ENCODE measurements at regions not wholly inside any gene's neighbourhood (a gene's known extent, or its start where the extent isn't known, plus 50 kb on each side); places are given as distances from the start of the nearest gene placed in this dataset.

DNA sequence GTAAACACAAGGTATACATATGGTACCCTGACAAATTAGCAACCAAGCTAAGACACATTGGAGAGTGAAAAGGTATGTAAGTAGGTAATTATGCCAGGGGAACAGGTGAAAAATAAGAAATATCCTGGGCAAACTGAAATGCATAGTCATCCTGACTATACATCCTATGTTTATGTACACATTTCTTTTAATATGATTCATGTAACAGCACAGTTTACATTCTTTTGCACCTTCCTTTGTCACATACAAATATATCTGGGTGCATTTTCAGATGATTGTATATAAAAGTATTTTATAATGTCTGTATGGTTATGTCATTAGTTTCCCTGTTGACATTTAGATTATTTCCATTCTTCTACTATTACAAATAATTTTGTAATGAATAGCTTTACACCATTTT, 1146.9 kb downstream of the EFNA5 start:
- no peak overlapping the region for H3T11ph ChIP-seq (ENCODE audit: low read length)
- H3K9me3 ChIP-seq (ENCODE audit: control insufficient read depth, low read depth, low read length): no peaks in the 10 kb centered on the region
- DNase-seq: no peak
- no peak overlapping the region for H2AK5ac ChIP-seq (ENCODE audit: insufficient read length, low read length)
- H3K14ac ChIP-seq (ENCODE audit: insufficient read depth, low read length): no peak overlapping the region
- H3K23ac ChIP-seq (ENCODE audit: insufficient read length, low read depth, low read length): no peak overlapping the region
- H3K27me3 ChIP-seq (ENCODE audit: insufficient read depth, low read length): no peaks in the 10 kb centered on the region
- H3K23me2 ChIP-seq (ENCODE audit: insufficient read length, low read depth, low read length, poor library complexity, severe bottlenecking): no peaks in the 10 kb centered on the region
- no peak overlapping the region for H3K4ac ChIP-seq (ENCODE audit: low read depth, low read length)
- H2BK20ac ChIP-seq (ENCODE audit: low read depth, low read length, poor library complexity, severe bottlenecking): no peak overlapping the region
- Mint-ChIP-seq H3K9me3 (no peaks in the 10 kb centered on the region), H3K27me3 (ENCODE audit: low read depth) (no peaks in the 10 kb centered on the region), H3K36me3 (ENCODE audit: insufficient read depth in 1 of 3, low read depth in 3 of 3) (no peaks in the 10 kb centered on the region), H3K27ac (no peak overlapping the region), H3K4me3 (no peak overlapping the region), H3K4me1 (no peaks in the 10 kb centered on the region; a peak in 2 of 4 replicates)
- H3K79me2 ChIP-seq (ENCODE audit: insufficient read depth, low read length): no peaks in the 10 kb centered on the region
- no peak overlapping the region for H4K91ac ChIP-seq (ENCODE audit: insufficient read length, low read depth, low read length)
- no peak overlapping the region for H3K4me2 ChIP-seq (ENCODE audit: insufficient read depth, insufficient read length, low read length)
- no peak overlapping the region for H3K18ac ChIP-seq (ENCODE audit: insufficient read length, low read depth, low read length)
- H3K56ac ChIP-seq (ENCODE audit: insufficient read length, low read depth, low read length): no peak overlapping the region
- H2BK5ac ChIP-seq (ENCODE audit: insufficient read length, low read length): no peak overlapping the region
- no peaks in the 10 kb centered on the region; the same call in 1 of the 2 replicates for H3K4me1 ChIP-seq (ENCODE audit: insufficient read depth, low read length)
- H4K5ac ChIP-seq (ENCODE audit: insufficient read length, low read depth, low read length): no peak overlapping the region
- H4K20me1 ChIP-seq (ENCODE audit: control insufficient read depth, insufficient read depth, insufficient read length): no peaks in the 10 kb centered on the region
- no peaks in the 10 kb centered on the region for H3K79me1 ChIP-seq (ENCODE audit: insufficient read depth, low read depth, low read length, poor library complexity, severe bottlenecking)
- TF ChIP-seq, protein P1, sequence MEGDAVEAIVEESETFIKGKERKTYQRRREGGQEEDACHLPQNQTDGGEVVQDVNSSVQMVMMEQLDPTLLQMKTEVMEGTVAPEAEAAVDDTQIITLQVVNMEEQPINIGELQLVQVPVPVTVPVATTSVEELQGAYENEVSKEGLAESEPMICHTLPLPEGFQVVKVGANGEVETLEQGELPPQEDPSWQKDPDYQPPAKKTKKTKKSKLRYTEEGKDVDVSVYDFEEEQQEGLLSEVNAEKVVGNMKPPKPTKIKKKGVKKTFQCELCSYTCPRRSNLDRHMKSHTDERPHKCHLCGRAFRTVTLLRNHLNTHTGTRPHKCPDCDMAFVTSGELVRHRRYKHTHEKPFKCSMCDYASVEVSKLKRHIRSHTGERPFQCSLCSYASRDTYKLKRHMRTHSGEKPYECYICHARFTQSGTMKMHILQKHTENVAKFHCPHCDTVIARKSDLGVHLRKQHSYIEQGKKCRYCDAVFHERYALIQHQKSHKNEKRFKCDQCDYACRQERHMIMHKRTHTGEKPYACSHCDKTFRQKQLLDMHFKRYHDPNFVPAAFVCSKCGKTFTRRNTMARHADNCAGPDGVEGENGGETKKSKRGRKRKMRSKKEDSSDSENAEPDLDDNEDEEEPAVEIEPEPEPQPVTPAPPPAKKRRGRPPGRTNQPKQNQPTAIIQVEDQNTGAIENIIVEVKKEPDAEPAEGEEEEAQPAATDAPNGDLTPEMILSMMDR (conservative IDR thresholded peaks at IDR 0.05): no peak
- H2BK120ac ChIP-seq (ENCODE audit: low read depth, low read length, poor library complexity, severe bottlenecking): no peak overlapping the region
- no peak overlapping the region for H2BK15ac ChIP-seq (ENCODE audit: low read depth, low read length)
- H3K27ac ChIP-seq (ENCODE audit: insufficient read length, low read depth, low read length): no peak overlapping the region
- no peak overlapping the region for H2AFZ ChIP-seq (ENCODE audit: low read length)
- no peak overlapping the region for H4K8ac ChIP-seq (replicated peaks; ENCODE audit: insufficient read length, low read depth, low read length)
- no peak overlapping the region for H2BK12ac ChIP-seq (ENCODE audit: insufficient read length, low read depth, low read length)
- H3K9ac ChIP-seq (ENCODE audit: extremely low read depth, insufficient read length, low read length): no peak overlapping the region
